A549 (cell line): ENCODE measurements at regions not wholly inside any gene's neighbourhood (a gene's known extent, or its start where the extent isn't known, plus 50 kb on each side); places are given as distances from the start of the nearest gene placed in this dataset.
A peak's percentile ranks its signal among the peaks of the same experiment; 100 is the strongest.

ENCODE experiments used
- ATAC-seq, 2 experiments: fragments of 200-7000 bp in 1 of 2; fragments of >200 bp in 1 of 2; cut with Nextera tagmentation in 1 of 2; cut with Tn5 transposase in 1 of 2; 3 replicates each; pipeline versions ENCODE4 v1.8.0 to v1.9.1; 2018 to 2020; ENCODE audit warnings: mild to moderate bottlenecking in 1 of 2, moderate library complexity in 1 of 2
- CTCF ChIA-PET: fragments of 300-600 bp; sonication (Branson Sonifier 250); formaldehyde crosslinking; extraction: SDS; loops from one replicate; lab custom pipeline; 2021; ENCODE audit warnings: antibody characterized with exemption, inconsistent platforms; lab: Yijun Ruan, JAX
- POLR2A ChIA-PET: fragments of 350-600 bp; formaldehyde crosslinking; extraction: SDS; loops from one replicate; lab custom pipeline; 2021; ENCODE audit warnings: antibody characterized with exemption, inconsistent platforms; lab: Yijun Ruan, JAX
- DNase-seq, 2 experiments: peaks; one replicate each; pipeline versions ENCODE4 v3.0.0 to v3.0.0-alpha.2; 2011 to 2016; ENCODE audit warnings: low read depth in 1 of 2, low spot score in 1 of 2
- FAIRE-seq: peaks from 2 replicates; lab custom pipeline; 2011; peaks lifted over from hg19 to GRCh38; lab: Jason Lieb, UNC
- H3K27ac ChIP-seq, 2 experiments: fragments of >200 bp; sonication (Bioruptor Twin); formaldehyde crosslinking; 3 replicates each; pipeline ENCODE4 v1.5.1; 2016 to 2017
- H3K4me1 ChIP-seq: fragments of >200 bp; sonication (Bioruptor Twin); formaldehyde crosslinking; 3 replicates; pipeline ENCODE4 v1.6.1; 2016
- H3K4me2 ChIP-seq: fragments of >200 bp; sonication (Bioruptor Twin); formaldehyde crosslinking; 3 replicates; pipeline ENCODE4 v1.6.1; 2016
- H3K4me3 ChIP-seq: fragments of >200 bp; sonication (Bioruptor Twin); formaldehyde crosslinking; 3 replicates; pipeline ENCODE4 v1.5.1; 2016
- H3K9me3 ChIP-seq: fragments of >200 bp; sonication (Bioruptor Twin); formaldehyde crosslinking; 3 replicates; pipeline ENCODE4 v1.6.1; 2016
- ATOH8 ChIP-seq: fragments of 250-450 bp; sonication (Bioruptor Pico); IDR thresholded peaks from 2 replicates; pipeline ENCODE4 v1.5.0; 2020; ENCODE audit warnings: low read depth, mild to moderate bottlenecking, moderate library complexity
- BCL3 ChIP-seq: fragments of >200 bp; sonication (Bioruptor Twin); formaldehyde crosslinking; IDR thresholded peaks from 3 replicates; pipeline ENCODE4 v1.6.1; 2016
- CEBPB ChIP-seq, 2 experiments: fragments of >200 bp in 1 of 2; sonication (Bioruptor Twin) in 1 of 2; formaldehyde crosslinking in 1 of 2; IDR thresholded peaks; 2 replicates each; pipeline ENCODE4 v1.6.1; 2012 to 2016
- ELK1 ChIP-seq: fragments of 150-350 bp; IDR thresholded peaks from 2 replicates; pipeline ENCODE4 v1.6.1; 2014; ENCODE audit warnings: low read depth, mild to moderate bottlenecking, low read length
- ESRRA ChIP-seq: fragments of 150-350 bp; IDR thresholded peaks from 2 replicates; pipeline ENCODE4 v1.6.1; 2014; ENCODE audit warnings: mild to moderate bottlenecking, low read length, borderline replicate concordance
- GATA3 ChIP-seq: IDR thresholded peaks from 2 replicates; pipeline ENCODE4 v1.6.1; 2012; ENCODE audit warnings: borderline replicate concordance
- HEYL ChIP-seq: fragments of 250-450 bp; sonication (Bioruptor Pico); IDR thresholded peaks from 2 replicates; pipeline ENCODE4 v1.8.0; 2021; ENCODE audit warnings: mild to moderate bottlenecking, moderate library complexity
- HMGXB4 ChIP-seq: fragments of 250-450 bp; sonication (Bioruptor Pico); IDR thresholded peaks from 2 replicates; pipeline ENCODE4 v1.5.0; 2021; ENCODE audit warnings: mild to moderate bottlenecking, moderate library complexity, borderline replicate concordance
- KDM1A ChIP-seq: fragments of 200-600 bp; sonication (generic); IDR thresholded peaks from 2 replicates; pipeline ENCODE4 v1.6.1; 2016; ENCODE audit warnings: low read depth, mild to moderate bottlenecking
- KDM5A ChIP-seq: fragments of 200-600 bp; sonication (generic); IDR thresholded peaks from 2 replicates; pipeline ENCODE4 v1.6.1; 2016; ENCODE audit warnings: antibody characterized with exemption, mild to moderate bottlenecking
- MAFK ChIP-seq: fragments of 450-650 bp; IDR thresholded peaks from 2 replicates; pipeline ENCODE4 v1.6.1; 2014; ENCODE audit not compliant: partially characterized antibody
- MAZ ChIP-seq: fragments of 150-350 bp; IDR thresholded peaks from 2 replicates; pipeline ENCODE4 v1.6.1; 2014; ENCODE audit warnings: antibody characterized with exemption, low read depth, low read length, borderline replicate concordance
- MYC ChIP-seq: IDR thresholded peaks from 2 replicates; pipeline ENCODE4 v1.6.1; 2012; ENCODE audit warnings: mild to moderate bottlenecking, inconsistent platforms, low read length, improper control_type of control experiment, borderline replicate concordance
- PBX3 ChIP-seq: IDR thresholded peaks from 2 replicates; pipeline ENCODE4 v1.6.1; 2012
- POLR2AphosphoS2 ChIP-seq: conservative IDR thresholded peaks from 2 replicates; pipeline ENCODE4 v1.6.1; 2012; ENCODE audit warnings: low read length, improper control_type of control experiment, inconsistent platforms
- RNF2 ChIP-seq: fragments of 200-600 bp; sonication (generic); IDR thresholded peaks from 2 replicates; pipeline ENCODE4 v1.6.1; 2016; ENCODE audit warnings: low read depth, mild to moderate bottlenecking, antibody characterized with exemption, moderate library complexity, borderline replicate concordance
- ZC3H11A ChIP-seq: fragments of 450-650 bp; IDR thresholded peaks from 2 replicates; pipeline ENCODE4 v1.6.1; 2014; ENCODE audit warnings: antibody characterized with exemption, mild to moderate bottlenecking
- WGBS: methylation state at CpG from one replicate; pipeline ENCODE4 v1.1.6; 2017; ENCODE audit errors: missing lambda C conversion rate; 5-methylcytosine and 5-hydroxymethylcytosine counted together

GRCh38 chr9:25845867-25846266 is 167.6 kb upstream of the TUSC1 start:
- ChIA-PET CTCF (no interaction called here), POLR2A (no interaction called here)
- Histone ChIP-seq H3K4me1 (no peaks in the 10 kb centered on the region), H3K4me2 (no peak overlapping the region), H3K4me3 (no peak overlapping the region), H3K9me3 (0 out of 3 replicates have a peak, but pooled peaks cover 3% of the 10 kb centered on the region), H3K27ac (no peak overlapping the region)
- 38% methylated on average over 1 of the region's 1 CpG for WGBS
- FAIRE-seq (no peak), DNase-seq (no peak), ATAC-seq (no peak)
- TF ChIP-seq MAFK: peak; percentile 86
- no peak for TF ChIP-seq ATOH8 (CRISPR knock-in tag)

- ChIA-PET POLR2A (no interaction called here), CTCF (no interaction called here)
- DNase-seq: no peak
- 22% methylated on average over 7 of the region's 7 CpGs for WGBS
- H3K4me1 ChIP-seq: no peaks in the 10 kb centered on the region
- H3K9me3 ChIP-seq: no peaks in the 10 kb centered on the region
- ATAC-seq: no peak
- H3K4me3 ChIP-seq: no peak overlapping the region
- FAIRE-seq: no peak
- H3K27ac ChIP-seq: no peak overlapping the region
- TF ChIP-seq BCL3 (no peak), MAFK (peak; percentile 96), KDM5A (no peak)
- H3K4me2 ChIP-seq: no peak overlapping the region
Measured at GRCh38 chr9:25830381-25830780, 152.1 kb upstream of the TUSC1 start.

- H3K27ac ChIP-seq: no peak overlapping the region
- FAIRE-seq: no peak
Measured at GRCh38 chr9:25827626-25828025, 149.4 kb upstream of the TUSC1 start.

More at GRCh38 chr9:25827626-25828025, 149.4 kb upstream of the TUSC1 start:
- WGBS: 0% methylated on average over 1 of the region's 1 CpG
- Histone ChIP-seq H3K4me3 (no peak overlapping the region), H3K9me3 (no peaks in the 10 kb centered on the region), H3K4me2 (no peak overlapping the region), H3K4me1 (no peaks in the 10 kb centered on the region)
- no peak for TF ChIP-seq PBX3
- TF ChIP-seq KDM1A: no peak
- no peak for TF ChIP-seq ZC3H11A
- TF ChIP-seq CEBPB (IDR thresholded peaks at IDR 0.05): no peak
- no peak for TF ChIP-seq MAZ
- no peak for TF ChIP-seq HEYL
- TF ChIP-seq MYC: no peak
- TF ChIP-seq HMGXB4 (CRISPR knock-in tag): no peak
- TF ChIP-seq POLR2AphosphoS2: no peak
- TF ChIP-seq RNF2: no peak
- TF ChIP-seq ESRRA: no peak
- no peak for TF ChIP-seq GATA3
- no peak for TF ChIP-seq ELK1
- CTCF ChIA-PET: no interaction called here
- DNase-seq: no peak
- ATAC-seq: no peak
- POLR2A ChIA-PET: no interaction called here
